GM19395 (cell line): ENCODE measurements at regions not wholly inside any gene's neighbourhood (a gene's known extent, or its start where the extent isn't known, plus 50 kb on each side); places are given as distances from the start of the nearest gene placed in this dataset.

Experiments used
- ATAC-seq: cut with Tn5 transposase; IDR thresholded peaks from one replicate; pipeline ENCODE4 v1.9.1; 2021; ENCODE audit warnings: mild to moderate bottlenecking, moderate library complexity; ENCODE audit not compliant: unreplicated experiment

DNA sequence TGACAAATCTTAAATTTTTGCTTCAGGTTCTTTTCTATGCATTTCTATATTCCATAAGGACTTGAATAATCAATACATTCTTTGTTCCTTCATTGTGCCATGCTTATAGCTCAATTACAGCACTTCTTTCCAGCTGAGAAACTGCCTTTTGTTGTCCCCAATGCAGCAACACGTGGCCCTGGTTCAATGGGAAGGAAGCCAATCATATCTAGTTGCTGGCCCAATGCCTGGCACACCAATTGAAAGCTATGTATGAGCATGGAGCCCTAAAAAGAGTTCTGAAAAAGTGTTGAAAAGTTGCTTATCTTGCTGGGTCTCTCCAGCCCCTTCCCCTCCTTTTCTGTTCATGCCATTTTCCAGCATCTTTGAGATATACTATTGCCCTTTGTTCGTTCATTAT lies 448.0 kb upstream of the FAT3 start:
- no peak for ATAC-seq

DNA sequence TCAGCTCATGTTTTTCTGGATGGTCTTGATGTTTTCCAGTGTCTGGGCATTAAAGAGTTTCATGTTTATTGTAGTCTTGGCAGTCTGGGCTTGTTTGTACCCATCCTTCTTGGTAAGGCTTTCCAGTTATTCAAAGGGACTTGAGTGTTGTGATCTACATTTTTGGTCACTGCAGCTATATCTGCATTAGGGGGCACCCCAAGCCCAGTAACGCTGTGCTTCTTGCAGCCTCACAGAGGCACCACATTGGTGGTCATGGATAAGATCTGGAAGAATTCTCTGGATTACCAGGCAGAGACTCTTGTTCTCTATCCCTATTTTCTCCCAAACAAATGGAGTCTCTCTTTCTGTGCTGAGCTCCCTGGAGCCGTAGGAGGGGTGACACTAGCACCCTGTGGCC lies 451.5 kb upstream of the FAT3 start:
- no peak for ATAC-seq

DNA sequence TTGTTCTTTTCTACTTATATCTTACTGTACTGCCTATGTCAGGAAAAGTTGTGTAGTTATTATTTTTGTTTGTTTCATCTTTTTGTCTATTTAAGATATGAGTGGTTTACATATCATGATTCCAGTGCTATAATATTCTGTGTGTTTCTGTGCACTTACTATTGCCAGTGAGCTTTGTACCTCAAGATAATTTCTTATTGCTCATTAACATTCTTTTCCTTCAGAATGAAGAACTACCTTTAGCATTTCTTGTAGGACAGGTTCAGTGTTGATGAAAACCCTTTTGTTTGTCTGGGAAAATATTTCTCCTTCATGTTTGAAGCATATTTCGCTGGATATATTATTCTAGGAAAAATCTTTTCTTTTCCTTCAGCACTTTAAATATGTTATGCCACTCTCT lies 452.7 kb upstream of the FAT3 start:
- no peak for ATAC-seq

DNA sequence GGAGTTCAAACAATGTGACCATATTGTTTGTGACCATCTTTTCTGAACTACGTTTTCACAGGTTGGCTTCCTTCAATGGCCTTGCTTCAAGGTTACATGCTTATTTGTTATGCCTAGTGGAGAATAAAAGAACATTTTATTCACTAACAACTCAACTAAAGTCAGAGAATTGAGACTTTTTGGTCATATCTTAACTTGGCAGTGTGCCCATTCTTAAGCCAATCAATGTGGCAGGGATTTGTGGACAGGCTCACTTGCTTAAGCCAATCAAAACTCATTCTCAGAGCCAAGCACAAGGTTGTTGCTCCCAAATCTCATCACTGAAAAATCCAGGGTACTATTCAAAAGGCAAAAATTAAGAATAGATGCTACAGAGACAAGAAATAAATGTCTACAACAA lies 455.8 kb upstream of the FAT3 start:
- ATAC-seq, result no peak

DNA sequence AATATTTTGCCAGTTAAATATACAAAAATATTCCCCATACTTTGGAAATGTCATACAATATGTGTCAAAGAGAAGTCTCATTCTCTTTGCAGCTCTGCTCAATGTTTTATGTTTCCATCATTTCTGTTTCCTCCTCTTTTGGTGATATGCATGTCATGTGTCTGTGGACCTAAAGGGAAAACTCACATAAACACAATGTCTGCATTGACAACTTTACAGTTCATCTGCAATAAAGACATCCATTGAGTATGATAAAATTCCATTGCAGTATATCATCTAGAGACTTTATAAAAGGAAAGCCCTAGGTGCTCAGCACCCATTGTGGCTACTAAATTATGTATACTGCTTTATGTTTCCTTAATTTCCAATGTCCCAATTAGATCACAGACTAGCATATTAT lies 461.3 kb upstream of the FAT3 start:
- no peak for ATAC-seq

DNA sequence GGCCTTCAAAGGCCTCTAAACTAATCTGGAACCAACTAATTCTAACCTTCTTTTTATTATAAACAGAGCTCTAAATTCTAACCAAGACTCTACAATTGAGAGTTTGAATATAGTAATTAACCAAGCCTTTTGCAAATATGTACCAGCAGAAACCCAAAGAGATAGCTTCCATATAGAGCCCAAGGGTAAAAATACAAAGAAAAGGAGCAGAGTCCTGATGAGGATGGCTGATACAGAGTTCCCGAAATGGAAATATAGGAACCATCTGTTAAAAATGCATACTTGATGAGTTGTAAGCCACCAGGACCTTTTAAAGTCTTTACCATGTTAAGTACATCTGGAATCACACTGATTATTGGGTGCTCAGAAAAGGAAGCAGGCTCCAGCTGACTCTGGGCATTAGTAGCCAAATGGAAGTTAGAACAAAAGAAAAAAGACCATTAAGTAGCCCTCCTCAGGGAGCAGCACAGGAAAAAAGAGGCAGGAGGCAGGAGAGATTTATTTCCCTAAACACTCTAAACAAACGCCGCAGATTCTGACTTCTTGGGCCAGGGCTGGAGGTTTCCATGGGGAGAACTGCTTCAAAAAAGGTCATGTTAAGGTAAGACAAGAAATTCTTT lies 463.1 kb upstream of the FAT3 start:
- no peak for ATAC-seq

DNA sequence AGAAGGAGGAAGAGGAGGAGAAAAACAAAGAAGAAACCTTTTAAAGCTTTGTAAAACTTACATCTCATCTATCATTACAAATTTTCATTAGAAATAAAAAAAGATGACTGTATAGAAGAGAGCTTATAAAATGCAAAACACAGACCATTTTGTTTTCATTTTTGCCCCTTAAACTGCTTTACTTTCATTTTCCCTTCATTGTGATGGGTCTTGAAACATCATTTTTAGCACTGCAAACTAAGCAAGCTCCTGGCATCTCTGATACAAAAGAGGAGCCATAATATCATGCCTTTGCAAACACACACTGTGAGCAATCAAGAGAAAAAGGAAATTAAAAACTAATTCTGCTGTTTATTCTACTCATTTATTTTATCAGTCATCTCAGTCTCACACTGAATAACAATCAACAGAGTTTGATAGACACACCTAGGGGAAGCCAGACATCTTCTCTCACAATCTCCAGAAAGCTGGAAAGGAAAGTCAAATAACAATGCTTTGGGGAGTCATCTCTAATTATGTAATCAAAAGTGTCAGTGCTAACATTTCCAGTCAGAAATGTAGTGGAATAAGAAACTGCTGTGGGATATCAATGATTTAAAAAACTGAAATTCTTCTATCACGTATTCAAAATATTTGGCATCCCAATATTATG lies 467.7 kb upstream of the FAT3 start:
- no peak for ATAC-seq

DNA sequence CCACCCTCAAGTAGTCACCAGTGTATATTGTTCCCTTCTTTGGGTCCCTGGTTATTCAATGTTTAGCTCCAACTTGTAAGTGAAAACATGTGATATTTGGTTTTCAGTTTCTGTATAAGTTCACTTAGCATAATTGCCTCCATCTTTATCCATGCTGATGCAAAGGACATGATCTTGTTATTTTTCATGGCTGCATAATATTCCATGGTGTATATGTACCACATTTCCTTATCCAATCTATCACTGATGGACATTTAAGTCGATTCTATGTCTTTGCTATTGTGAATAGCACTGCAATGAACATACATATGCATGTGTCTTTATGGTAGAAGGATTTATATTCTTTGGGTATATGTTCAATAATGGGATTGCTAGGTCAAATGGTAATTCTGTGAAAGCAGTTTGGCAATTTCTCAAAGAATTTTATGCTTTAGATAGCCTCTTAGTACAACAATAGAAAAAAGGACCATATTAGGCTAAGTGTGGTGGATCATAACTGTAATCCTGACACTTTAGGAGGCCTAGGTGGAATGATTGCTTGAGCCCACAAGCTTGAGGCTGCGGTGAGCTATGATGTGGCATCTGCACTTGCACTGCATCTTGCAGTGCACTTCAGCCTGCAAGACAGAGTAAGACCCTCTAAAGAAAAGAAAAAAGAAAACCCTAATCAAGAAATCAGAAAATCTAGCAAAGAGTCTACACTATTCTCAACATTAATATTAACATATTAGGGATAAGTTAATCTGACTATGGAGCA lies 468.5 kb upstream of the FAT3 start:
- ATAC-seq, result no peak

DNA sequence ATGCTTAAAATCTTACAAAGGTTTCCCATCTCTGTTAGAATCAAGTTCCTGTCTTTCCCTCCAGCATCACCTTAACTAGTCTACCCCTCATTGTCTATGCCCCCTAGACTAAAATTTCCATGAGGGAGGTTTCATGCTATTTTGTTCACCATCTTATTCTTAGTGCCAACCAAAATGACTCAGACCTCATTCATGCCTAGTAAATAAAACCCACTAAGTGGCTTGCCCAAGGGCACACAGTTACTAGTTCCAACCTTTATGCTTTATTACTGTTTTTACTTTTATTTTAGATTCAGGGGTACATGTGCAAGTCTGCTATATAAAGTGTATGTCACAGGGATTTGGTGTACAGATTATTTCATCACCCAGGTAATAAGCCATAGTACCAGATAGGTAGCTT lies 469.1 kb upstream of the FAT3 start:
- no peak for ATAC-seq

DNA sequence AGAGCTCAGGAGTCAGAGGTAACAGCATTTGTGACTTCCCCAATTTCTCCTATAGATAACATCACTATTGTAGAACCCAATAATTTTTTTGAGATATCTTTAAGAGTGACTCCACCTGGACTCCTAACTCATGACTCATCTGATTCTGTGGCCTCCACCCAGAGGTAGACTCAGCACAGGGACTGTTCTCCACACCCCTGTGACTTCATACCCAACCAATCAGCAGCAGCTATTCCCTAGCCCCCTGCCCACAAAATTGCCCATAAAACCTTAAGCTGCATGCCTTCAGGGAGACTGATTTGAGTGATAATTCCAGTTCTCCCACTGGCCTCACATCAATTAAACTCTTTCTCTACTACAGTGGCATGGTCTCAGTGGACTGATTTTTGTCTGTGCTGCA lies 475.4 kb upstream of the FAT3 start:
- ATAC-seq, result no peak

DNA sequence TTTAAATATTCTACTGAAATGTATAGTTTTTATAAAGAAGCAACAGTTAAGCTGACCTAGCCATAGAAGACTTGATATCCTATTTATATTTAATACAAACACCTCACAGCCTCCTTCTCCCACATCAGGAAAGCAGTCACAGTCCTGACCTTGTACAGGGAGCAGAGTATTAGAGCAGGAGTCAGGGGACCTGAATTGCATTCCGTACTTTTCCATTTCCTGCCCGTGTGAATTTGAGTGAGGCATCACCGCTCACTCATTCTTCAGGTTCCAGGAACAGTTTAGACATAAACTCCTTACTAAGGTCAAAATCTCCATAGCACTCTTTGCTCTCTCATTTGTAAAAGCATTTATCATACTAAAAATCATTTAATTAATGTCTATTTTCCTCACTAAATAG lies 482.5 kb upstream of the FAT3 start:
- no peak for ATAC-seq

DNA sequence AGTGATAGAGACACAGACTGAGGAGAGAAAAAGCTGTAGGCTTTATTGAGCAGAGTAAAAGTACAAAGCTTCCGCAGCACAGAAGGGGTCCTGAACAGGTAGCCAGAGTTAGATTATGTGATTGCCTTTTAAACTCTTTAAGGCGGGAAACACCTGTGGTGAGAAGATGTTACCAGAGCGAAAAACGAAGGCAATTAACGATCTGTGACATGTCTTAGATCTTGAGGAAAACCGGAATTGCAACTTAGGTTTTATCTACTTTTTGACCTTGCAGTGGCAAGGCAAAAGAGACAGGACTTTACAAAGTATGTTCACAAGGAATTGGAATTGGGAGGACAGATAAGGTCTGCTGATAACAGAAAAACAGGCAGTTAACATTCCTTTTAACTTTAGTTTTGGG lies 493.6 kb upstream of the FAT3 start:
- no peak for ATAC-seq

DNA sequence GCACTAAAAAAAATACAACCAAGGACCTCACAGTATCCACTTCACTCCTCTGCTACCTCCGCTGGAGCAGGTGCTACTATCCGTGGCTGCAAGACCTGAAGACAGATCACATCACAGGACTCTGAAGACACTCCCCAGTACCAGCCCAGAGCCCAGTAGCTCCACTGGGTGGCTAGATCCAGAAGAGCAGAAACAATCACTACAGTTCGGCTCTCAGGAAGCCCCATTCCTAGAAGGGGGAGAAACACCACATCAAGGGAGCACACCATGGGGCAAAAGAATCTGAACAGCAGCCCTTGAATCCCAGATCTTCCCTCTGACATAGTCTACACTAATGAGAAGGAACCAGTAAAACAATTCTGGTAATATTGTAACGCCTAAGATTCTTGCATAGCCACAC lies 494.0 kb upstream of the FAT3 start:
- no peak for ATAC-seq

DNA sequence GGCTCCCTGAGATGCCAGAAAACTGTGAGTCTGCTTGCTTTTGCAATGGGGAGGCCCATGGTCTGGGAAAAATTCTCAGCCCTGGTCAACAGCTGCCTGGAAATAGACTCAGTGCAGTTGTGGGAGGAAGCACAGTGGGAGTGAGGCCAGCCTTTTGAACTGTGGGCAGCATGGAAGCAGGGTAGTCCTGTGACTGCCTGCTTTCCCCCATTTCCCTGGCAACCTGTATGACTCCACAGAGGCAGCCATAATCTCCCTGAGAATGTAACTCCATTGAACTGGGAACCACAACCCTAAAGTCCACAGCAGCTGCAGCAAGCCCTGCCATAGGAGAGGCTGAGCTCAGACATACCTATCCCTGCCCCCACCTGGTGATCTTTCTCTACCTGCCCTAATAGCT lies 494.6 kb upstream of the FAT3 start:
- no peak for ATAC-seq

DNA sequence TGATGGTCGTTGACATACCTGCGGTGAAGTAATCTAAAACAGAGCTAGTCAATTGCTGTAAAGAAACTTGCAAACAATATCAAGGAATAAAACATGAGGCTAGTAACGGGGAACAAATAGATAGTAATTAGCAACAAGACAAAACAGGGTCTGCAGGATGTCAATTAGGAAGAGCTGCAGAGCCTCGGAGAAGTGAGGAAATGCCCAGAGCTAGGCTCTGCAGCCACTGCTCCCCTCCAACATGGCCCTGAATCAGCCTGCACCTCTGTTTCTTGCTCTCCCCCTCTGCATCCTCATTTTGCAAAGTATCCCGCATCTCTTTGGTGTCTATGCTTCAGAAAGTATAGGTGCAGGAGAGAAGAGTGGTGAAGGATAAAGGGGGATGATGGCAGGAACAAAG lies 507.4 kb upstream of the FAT3 start:
- no peak for ATAC-seq

DNA sequence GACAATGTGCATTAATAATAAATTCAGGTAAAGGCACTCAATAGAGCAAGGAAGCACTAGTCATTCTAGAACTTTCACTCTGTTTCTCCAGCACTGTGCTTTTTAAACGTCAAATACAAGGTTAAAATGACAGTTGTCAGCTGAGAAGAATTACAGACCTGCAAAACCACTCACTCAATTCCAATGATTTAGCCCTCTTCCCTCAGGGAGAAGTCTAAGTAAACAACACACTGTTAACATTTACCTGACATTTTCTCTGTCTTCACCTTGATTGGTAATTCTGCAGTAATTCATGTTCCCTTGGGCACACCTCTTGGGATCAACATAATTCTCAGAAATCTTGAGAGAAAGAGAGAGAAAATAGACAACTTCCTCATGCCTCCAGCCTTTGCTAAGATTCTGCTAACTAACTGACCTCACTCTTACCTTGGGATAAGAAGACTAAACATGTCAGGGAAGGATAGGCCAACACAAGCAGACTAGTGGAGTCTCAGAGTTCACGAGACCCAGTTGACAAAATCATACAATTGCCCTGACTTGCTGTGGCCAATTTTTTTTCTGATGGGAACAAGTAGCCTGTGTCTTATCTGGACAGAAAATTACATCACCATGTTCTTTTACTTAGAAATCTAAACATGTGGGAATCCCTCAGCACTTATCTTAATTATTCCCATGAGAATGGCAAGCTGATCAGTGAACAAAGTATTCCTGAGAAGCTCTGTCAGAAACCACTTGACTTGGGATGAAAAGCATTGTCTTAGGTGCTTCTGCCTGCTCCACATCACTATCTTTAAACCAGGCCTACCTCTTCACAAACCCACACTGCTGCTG lies 516.8 kb upstream of the FAT3 start:
- no peak for ATAC-seq

DNA sequence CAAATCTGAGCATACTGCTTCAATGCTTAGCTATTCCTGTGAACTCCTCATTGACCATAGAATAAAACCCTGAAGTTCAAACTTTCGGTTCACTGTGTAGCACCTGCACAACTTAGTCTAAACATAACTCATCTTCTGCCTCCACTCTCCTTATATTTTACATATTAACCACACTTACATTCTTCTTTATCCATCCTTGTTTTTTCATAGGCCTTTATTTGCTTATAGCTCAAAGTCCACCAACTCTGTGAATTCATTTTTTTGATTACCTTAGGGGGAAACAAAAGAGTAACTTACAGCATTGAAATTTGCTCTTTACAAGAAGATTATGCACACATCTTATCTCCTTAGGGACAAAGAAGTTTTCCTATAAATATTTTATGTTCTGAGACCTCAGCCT lies 521.6 kb upstream of the FAT3 start:
- ATAC-seq, result no peak

DNA sequence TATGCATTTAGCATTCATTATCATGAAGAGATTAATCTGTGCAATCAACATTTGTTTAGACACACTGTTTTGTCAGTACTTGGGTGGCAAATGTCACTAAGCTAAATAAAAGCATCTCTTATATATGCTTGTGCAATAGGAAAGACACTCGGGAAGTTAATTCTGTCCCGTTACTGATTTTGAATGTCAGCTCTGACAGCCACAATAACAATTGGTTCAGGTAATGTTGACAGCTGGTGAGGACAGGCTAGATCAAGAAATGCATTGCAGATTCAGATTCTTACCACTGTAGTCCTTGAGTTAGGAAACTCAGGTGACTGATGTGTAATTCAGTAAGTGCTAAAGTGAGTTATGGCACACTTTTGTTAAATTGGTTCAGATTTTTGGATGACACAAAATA lies 523.8 kb upstream of the FAT3 start:
- ATAC-seq, result no peak

DNA sequence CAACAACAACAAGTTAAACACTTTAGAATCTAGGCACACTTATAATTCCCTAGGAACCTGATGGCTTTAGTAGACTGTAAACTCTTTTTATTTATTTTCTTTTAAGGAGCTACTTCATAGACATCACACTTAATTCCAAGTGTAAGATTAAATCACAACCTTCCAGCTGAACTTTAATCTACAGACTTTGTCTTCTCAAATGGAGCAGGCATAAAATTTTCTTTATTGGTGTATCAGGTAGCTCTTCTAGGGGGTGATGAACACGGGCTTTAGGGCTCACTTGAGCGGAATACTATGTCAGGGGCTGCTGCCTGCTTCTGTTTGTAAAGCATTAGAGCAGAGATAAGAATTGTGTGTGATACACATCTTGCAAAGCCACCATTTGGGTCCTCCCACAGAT lies 525.8 kb upstream of the FAT3 start:
- no peak for ATAC-seq

DNA sequence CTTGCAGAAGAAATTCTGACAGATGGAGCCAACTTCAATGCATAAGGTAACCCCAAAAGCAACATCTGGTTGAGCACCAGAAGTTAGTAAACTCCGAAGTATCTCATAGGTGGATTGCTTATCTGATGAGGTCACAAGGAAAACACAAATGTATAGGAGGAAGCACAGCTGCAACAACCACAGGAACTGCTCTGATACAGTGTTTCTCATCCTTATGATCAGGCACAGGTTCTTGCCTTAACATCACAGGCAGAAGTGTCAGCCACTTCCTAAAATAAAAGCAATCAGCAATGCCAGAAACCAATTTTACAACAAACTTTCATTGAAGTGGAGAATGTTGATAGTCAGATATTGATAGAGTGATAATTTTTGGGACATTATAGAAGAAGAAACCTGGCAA lies 530.3 kb upstream of the FAT3 start:
- no peak for ATAC-seq

DNA sequence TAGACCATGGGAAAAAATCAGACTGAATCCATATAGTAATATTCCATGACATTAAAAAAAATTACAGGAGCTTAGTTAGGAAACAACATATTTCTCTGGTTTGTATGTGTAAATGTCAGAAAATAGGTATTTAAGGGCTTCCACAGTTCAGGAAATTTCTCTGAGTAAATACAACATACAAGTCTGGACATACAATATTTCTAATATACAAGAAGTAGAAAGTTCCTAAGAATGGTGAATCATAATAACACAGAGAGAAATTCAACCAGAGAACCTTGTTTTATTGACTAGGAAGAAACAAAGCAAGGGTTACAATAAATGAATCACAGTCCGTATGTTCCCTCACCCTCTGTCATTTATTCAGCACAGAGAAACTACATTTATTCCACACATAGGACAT lies 532.7 kb upstream of the FAT3 start:
- no peak for ATAC-seq

DNA sequence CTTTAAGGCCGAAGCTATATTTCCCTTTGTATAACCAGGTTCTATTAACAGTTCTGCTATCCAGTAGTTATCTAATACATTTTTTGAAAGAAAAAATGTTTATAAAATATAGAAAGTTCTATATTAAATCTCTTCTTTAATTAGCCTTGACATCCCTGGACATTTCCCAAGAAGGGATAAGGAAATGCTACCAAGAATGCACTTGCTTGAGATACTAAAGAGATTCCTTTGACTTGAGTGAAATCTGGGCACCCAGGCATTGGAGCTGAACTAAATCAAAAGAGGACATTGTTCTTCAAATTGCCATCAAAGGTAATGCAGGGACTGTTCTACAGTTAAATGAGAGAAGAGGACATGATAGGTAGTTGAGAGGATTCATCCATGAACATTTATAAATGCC lies 535.9 kb upstream of the FAT3 start:
- no peak for ATAC-seq
